Astrocyte (in vitro differentiated cells and primary cell): ENCODE measurements at regions not wholly inside any gene's neighbourhood (a gene's known extent, or its start where the extent isn't known, plus 50 kb on each side); places are given as distances from the start of the nearest gene placed in this dataset.

Experiments used
- EZH2 ChIP-seq: IDR thresholded peaks from 2 replicates; pipeline ENCODE4 v1.6.1; 2012; ENCODE audit warnings: mild to moderate bottlenecking, low read length, inconsistent platforms; ENCODE audit not compliant: insufficient read depth
- TF ChIP-seq, protein P1 (sequence below): IDR thresholded peaks from 2 replicates; pipeline ENCODE4 v1.5.1; 2011; ENCODE audit warnings: low read depth, mild to moderate bottlenecking, inconsistent platforms, low read length, moderate library complexity; ENCODE audit not compliant: insufficient read depth

GRCh38 chr4:152207378-152207720 is 328.5 kb downstream of the FBXW7 start:
- TF ChIP-seq, protein P1, sequence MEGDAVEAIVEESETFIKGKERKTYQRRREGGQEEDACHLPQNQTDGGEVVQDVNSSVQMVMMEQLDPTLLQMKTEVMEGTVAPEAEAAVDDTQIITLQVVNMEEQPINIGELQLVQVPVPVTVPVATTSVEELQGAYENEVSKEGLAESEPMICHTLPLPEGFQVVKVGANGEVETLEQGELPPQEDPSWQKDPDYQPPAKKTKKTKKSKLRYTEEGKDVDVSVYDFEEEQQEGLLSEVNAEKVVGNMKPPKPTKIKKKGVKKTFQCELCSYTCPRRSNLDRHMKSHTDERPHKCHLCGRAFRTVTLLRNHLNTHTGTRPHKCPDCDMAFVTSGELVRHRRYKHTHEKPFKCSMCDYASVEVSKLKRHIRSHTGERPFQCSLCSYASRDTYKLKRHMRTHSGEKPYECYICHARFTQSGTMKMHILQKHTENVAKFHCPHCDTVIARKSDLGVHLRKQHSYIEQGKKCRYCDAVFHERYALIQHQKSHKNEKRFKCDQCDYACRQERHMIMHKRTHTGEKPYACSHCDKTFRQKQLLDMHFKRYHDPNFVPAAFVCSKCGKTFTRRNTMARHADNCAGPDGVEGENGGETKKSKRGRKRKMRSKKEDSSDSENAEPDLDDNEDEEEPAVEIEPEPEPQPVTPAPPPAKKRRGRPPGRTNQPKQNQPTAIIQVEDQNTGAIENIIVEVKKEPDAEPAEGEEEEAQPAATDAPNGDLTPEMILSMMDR: no peak
- TF ChIP-seq EZH2: no peak
